ENCODE measurements at regions not wholly inside any gene's neighbourhood (a gene's known extent, or its start where the extent isn't known, plus 50 kb on each side); places are given as distances from the start of the nearest gene placed in this dataset.

- Mint-ChIP-seq H3K36me3 (ENCODE audit: low read depth) (no peaks in the 10 kb centered on the region), H3K4me3 (no peak overlapping the region), H3K9me3 (no peaks in the 10 kb centered on the region), H3K27ac (no peak overlapping the region), H3K27me3 (peaks cover 5% of the 10 kb centered on the region), H3K4me1 (peaks cover 8% of the 10 kb centered on the region)
- intact Hi-C loops (cut with micrococcal nuclease) = no loop called here
- ChIA-PET POLR2A (no interaction called here), CTCF (no interaction called here)
- DNase-seq (no peak), ATAC-seq (ENCODE audit: low read depth) (no peak)
- no peak for TF ChIP-seq CTCF (IDR thresholded peaks at IDR 0.05)
Measured at GRCh38 chr9:108783731-108784495, 71.9 kb downstream of the ACTL7B start.

- no peak overlapping the region for H3K27ac Mint-ChIP-seq
- H3K27me3 Mint-ChIP-seq = peaks cover 8% of the 10 kb centered on the region
- H3K4me1 Mint-ChIP-seq = peaks cover 8% of the 10 kb centered on the region
- CTCF ChIA-PET = interaction anchor here (0.7 kb wide), 1 partner anchor 1609 kb away, joined by 3 read pairs; no protein-coding TSS in a partner anchor
- intact Hi-C loops (cut with micrococcal nuclease) = no loop called here
- no peaks in the 10 kb centered on the region for H3K36me3 Mint-ChIP-seq (ENCODE audit: low read depth)
- no peak for DNase-seq
- no peak for ATAC-seq (ENCODE audit: low read depth)
- no peak for TF ChIP-seq CTCF (IDR thresholded peaks at IDR 0.05)
- H3K9me3 Mint-ChIP-seq = no peaks in the 10 kb centered on the region
- no peak overlapping the region for H3K4me3 Mint-ChIP-seq
- POLR2A ChIA-PET = no interaction called here
Measured at GRCh38 chr9:108783326-108783725, 72.5 kb downstream of the ACTL7B start.

- CTCF ChIA-PET = no interaction called here
- peaks cover 8% of the 10 kb centered on the region for H3K4me1 Mint-ChIP-seq
- intact Hi-C loops (cut with micrococcal nuclease) = no loop called here
Measured at GRCh38 chr9:108780942-108781734, 74.6 kb downstream of the ACTL7B start.

GRCh38 chr9:108779551-108780325 is 76.0 kb downstream of the ACTL7B start:
- DNase-seq (no peak), ATAC-seq (ENCODE audit: low read depth) (no peak)
- intact Hi-C loops (cut with micrococcal nuclease) = loop anchor here (10.0 kb wide), 1 partner anchor 175 kb away; no protein-coding TSS in a partner anchor
- peaks cover 8% of the 10 kb centered on the region for H3K27me3 Mint-ChIP-seq
- TF ChIP-seq CTCF (IDR thresholded peaks at IDR 0.05) = no peak
- no peak overlapping the region for H3K27ac Mint-ChIP-seq
- ChIA-PET CTCF (no interaction called here), POLR2A (no interaction called here)
- no peaks in the 10 kb centered on the region for H3K9me3 Mint-ChIP-seq
- H3K4me1 Mint-ChIP-seq = peaks cover 8% of the 10 kb centered on the region
- H3K36me3 Mint-ChIP-seq (ENCODE audit: low read depth) = no peaks in the 10 kb centered on the region
- H3K4me3 Mint-ChIP-seq = no peak overlapping the region

More at GRCh38 chr9:108780942-108781734, 74.6 kb downstream of the ACTL7B start:
- no peak for ATAC-seq (ENCODE audit: low read depth)
- Mint-ChIP-seq H3K9me3 (no peaks in the 10 kb centered on the region), H3K27ac (no peak overlapping the region), H3K4me3 (no peak overlapping the region), H3K27me3 (peaks cover 8% of the 10 kb centered on the region), H3K36me3 (ENCODE audit: low read depth) (no peaks in the 10 kb centered on the region)
- TF ChIP-seq CTCF (IDR thresholded peaks at IDR 0.05) = no peak
- POLR2A ChIA-PET = no interaction called here
- DNase-seq = no peak
